GM19372 (cell line): ENCODE measurements at regions not wholly inside any gene's neighbourhood (a gene's known extent, or its start where the extent isn't known, plus 50 kb on each side); places are given as distances from the start of the nearest gene placed in this dataset.

ENCODE experiments used
- ATAC-seq: cut with Tn5 transposase; IDR thresholded peaks from one replicate; pipeline ENCODE4 v1.9.1; 2021; ENCODE audit warnings: mild to moderate bottlenecking, low read depth, moderate library complexity; ENCODE audit not compliant: unreplicated experiment

DNA sequence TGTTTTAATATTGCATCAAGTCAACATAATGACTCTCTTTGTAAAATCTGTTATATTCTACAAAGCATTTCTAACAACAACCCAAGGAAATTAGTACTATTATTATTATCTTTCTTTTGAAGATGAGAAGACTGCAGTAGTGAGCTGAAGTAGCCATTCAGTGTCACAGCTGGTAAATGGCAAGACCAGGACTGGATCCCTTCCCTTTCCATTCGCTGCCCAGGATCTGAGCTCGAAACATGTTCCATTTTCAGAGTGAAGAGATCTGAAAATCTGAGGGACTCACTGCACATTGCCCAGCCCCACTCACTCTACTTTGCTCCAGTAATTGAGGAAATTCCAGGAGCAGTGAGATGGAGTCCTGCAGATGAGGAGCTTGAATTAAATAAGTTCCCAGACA, 240.0 kb upstream of the BLID start:
- no peak for ATAC-seq

DNA sequence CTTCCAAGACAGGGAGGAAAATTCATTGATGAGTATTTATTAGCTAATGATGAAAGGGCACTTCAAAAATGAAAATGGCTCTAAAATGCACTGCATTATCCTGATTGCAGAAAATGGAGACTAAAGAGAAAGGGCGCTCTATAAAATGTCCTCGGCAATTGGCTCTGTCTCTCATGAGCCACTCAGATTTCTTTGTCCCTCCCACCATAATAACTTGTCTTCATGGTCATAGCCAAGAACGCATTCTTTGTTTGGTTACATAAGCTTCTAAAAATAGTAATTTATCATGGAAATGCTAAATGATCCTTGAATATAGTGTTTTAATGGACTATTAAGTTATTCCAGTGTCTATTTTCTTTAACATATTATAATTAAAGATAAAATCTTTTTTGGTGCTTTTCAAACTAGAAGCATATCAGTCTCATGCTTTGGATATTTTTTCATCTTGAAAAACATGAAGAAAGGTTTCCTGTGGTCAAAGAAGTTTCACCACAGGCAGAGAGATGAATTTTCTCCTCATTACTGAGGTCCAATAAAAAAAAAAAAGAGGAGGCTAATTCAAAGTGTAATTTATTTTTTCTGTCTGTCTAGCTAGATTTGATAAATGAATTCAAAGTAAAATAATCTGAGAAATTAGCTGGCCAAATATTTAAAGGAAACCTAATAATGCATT, 238.1 kb upstream of the BLID start:
- ATAC-seq, result no peak

DNA sequence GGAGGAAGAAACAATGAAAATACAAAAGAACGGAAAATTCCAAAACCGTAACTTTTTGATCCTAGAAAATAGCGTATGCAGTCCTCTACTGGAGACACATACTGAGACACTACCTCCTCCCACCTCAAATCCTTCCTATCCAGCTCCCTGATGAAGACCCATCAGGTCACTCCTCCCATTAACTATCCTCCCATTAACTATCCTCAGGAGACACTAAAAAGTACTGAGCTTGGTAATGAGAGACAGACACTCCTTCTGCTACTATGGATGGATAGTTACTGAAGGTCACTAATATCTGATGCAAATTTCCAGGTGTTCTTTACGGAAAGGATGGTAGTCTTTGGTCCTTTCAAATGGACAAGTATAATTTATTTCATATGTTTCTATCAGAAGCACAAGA, 237.5 kb upstream of the BLID start:
- no peak for ATAC-seq

DNA sequence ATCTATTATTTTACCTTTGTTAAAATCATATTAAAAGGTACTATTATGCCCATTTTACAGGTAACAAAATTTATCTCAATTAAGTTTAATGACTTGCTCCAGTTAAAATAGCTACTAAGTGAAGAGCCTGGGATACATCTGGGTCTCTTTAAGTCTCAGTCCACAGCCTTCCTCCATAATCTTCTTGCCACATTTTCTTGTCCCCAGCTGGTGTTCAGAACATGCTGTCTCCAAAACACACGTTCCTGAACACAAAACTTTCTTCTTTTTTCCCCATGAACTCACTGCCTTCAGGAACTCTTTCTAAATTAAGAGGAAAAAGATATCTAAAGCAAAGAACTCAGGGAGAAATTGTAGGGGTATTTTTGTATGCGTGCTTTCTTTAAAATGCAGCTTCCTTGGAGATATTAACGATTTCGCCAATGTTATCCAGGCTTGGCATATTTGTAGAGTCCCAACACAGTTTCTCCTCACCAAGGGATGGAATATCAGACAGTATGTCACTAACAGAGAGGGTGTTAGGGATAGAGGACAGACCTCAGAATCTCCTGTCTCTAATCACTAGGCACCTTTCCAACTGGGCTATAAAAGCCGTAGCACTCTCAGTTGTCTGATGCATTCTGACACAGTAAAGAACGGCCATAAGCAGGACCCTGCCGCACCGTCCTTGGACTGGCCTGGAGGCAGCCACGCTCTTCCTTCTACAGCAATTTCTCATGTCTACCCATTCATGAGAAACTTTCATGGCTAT, 232.8 kb upstream of the BLID start:
- no peak for ATAC-seq

DNA sequence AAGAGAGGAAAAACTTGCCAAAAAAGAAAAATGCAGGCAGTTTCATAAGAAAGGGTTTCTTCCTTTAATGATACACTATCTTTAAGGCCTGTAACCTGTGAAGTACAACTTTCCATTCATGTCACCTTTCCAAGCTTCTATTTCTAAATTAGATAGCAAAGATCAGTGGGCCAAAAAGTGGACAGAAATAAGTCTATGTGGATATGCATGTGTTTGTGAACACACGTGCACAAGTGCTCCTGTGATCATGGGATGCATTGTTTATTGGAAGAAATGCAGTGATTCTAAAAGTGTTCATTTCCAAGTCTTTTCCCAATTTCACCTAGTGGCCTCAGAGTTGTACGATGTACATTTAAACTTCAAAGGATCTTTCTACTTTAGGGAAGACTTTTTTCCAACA, 230.0 kb upstream of the BLID start:
- no peak for ATAC-seq

DNA sequence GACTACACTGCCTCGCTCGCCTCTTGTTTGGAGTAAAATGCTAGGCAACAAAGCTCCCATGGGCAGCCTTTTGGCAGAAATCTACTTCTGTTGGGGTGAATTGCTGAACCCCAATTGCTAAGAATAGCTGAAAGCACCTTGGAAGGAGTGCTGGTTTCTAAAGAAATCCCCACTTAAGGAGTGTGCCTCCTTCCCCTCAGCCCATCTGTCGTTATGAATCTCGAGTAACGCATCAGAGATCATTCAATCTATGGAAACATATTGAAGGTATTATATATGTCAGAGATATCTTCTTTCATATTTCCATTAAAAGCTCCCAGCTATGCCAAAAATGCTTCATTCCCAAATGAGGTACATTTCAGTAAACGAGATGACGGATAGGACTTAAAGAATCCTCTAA, 229.6 kb upstream of the BLID start:
- ATAC-seq, result no peak

DNA sequence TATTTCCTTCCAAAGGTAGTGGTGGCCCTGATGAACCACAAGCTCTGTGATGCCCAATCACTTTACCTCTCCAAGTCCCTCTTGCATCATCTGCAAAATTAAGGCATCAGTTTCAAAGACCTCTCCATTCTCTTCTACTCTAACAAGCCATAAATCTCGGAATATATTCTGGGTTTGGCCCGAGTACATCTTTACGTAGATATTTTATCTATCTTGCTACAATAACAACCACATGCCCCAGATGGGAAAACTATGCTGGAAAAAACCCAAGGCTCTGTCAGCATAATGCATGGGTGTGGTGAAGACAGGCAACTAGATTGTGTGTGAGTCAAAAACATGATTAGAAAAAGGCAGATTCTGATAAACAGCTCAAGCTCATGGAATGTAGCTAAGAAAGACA, 228.2 kb upstream of the BLID start:
- no peak for ATAC-seq

DNA sequence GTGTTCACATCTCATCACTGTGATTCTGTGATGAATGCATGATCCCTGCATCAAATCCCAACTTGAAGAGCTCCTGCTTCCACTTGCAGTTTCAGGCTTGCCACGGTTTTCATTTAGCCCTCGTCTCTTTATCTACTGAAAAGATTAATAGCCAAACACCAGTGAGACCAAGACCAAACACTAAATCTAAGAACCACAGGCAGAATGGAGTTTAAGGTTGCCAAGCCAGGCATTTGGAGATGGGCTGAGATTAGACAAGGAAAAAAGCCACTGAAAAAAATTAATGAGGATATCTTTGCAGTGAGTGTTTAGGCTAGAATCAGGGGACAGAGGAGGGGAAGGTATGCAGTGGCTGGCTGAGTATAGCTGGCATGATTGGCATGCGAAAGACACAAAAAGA, 227.2 kb upstream of the BLID start:
- no peak for ATAC-seq

DNA sequence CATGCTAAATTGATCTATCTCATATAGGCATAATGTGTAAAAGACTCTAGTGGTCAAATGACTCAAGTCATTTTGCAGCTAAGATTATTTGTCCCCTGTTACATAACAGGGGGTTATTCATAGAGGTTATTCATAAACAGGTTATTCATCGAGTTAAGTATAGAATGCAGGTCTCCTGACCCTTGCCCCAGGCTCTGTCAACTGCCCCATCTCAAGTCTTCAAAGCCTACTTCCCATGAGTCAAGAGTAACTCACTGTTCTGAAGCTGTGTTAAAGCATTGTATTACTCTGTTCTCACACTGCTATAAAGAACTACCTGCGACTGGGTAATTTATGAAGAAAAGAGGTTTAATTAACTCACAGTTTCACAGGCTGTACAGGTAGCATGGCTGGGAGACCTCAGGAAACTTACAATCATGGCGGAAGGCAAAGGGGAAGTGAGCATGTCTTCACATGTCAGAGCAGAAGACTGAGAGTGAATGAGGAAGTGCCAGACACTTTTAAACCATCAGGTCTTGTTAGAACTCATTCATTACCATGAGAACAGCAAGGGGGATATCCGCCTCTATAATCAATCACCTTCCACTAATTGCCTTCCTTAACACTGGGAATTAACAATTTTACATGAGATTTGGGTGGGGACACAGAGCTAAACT, 226.2 kb upstream of the BLID start:
- no peak for ATAC-seq

DNA sequence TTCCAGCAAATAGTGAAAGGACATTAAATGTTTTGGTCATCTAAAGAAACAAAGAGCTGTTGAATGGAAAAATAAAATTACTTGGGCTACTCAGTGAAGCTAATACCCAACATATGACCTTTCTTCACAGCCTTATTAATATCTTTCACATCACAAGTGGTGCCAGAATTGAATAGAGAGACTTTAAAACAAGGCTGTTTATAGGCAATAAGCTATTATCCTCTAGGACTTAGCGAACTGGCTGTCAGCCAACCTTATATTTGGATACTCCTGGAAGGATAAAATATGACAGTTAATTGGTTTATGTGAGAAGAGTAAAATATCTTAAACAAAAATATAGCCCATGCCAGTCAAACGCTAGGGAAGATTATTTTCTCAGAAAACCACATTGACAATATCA, 225.5 kb upstream of the BLID start:
- ATAC-seq, result no peak

DNA sequence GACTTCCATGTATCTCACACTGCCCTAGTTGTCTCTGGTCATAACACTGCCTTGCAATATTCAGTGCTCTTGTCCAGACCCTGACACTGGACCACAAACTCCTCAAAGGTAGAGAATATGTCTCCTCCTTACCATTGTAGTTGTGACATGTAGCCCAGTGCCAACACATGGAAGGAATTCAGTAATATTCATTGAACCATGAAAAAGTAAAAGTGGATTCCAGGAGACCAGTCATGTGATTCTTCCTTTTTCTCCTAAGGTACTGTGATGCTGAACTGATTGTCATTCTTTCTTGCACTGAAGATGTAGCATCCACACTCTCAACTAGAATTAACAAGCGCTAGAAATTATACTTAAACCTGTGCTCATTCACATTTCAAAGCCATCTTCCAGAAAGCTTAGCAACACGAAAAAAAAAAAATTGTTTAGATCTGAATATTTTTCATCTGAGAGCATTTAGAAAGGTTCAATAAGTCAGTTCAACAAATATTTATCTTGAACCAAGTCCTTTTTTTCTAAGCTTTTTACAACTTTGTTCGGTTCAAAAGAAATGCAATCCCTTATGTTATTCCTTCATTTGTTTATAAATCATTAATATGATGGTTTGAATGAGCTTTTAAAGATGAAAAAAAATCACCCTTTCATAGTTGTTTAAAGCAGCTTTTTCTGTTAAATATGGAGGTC, 224.7 kb upstream of the BLID start:
- ATAC-seq, result no peak

DNA sequence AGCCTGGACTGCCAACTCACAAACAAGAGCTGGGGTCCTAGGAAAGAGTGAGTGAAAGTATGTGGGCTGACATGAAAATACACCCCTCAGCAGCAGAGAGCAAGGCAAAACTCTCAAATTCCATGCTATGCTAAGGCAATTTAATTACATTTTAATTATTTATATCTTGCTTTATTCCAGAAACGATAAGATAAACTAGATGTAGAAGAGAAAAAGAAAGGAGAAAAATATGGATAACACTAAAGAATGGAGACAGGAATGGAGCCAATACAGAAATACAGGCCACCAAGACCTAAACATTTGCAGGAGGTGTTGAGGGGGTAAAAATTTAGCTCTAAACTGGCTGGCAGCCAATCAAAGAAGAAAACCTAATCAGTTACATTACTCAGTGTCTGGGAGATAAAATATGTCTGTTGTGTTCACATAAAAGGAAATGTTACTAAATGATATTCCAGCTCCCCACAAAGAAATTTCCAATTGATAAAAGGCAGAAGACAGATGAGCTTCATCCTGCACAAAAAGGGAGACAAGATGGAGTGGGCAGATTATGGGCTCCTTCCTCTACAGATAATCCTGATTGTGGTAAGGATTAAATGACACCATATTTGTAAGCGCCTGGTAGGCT, 223.5 kb upstream of the BLID start:
- no peak for ATAC-seq

DNA sequence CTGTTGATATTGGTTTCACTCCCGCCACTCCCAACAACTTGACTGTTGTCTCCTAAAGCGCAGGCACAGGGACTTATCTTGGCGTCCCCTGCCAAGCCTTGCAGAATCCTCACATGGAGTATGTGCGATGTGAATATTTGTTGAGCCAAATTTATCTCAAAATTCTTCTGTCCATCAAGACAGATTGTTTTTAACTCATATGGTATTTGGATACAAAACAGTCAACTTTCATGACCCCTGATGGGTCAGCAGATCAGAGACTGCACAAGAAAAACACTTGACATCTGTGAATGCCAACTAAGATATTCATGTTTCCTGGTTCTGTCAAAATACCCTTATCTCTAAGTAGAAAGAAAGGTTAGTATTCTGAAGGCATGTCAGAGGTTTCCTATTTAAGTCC, 221.7 kb upstream of the BLID start:
- no peak for ATAC-seq

DNA sequence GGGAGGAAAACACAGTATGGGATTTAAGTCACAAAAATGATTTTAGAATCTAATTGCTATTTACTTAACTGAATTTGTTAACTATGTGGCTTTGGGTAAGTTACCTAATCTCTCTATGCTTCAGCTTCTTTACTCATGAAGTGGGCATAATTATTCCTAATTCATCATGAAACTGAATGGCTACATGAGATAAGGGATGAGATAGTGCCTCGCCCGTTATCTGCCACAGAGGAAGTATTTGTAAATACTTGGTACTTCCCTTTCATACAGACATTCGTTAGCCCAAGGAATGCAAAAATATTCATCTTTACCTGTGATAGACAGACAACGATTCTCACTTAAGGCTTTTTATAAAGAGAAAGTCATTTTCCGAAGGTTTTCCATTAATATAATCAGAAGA, 221.2 kb upstream of the BLID start:
- ATAC-seq, result no peak

DNA sequence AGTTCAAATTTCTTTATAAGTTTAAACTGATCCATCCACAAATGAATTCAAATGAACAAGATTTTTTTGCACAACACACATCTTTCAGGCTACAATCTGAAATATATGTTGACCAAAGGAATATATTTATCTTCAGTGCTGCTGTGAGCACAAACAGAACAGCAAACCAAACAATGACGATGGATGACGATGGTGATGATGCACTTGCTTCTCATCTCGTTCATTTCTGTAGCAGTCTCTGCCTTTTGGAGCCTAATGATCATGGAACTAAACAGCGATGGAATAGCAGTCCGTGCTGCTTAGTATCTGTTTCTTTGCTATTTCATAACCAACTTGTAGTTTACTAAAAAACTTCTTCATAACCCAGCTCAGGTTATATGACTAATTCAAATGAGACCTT, 220.7 kb upstream of the BLID start:
- no peak for ATAC-seq

DNA sequence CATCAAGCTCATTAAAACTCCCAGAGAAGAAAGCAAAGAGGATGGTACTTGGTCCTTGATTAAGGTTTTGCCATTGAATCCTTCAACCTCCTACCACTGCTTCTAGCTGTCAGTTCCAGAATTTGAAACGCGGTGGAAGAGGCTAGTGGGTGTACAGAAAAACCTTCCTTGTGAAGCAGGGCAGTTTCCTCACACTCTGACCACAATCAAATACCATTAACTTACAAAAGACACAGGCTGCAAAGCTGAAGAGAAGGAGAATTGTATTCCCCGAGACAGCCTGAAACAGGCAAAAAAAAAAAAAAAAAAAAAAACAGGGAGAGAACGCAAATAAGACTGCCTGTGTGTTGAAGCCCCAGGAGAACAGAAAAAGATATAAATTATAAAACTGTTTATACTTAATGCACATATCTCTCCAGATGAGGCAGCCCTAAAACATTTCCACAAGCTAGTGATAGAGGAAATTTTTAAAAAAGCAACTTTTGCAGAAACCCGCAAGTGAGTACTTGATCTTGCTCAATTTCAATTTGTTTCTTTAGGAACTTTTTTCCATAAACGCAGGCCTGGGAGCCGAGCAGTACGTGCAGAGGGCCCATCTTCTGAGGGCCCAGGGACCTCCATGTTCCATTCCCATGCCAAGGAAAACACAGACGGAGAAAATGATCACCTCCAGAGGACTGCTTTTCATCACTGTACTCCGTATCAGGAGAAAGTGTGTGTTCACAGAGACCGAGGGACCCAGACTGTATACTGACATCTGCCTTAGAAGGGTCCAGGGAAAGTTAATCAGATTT, 218.7 kb upstream of the BLID start:
- ATAC-seq, result no peak

DNA sequence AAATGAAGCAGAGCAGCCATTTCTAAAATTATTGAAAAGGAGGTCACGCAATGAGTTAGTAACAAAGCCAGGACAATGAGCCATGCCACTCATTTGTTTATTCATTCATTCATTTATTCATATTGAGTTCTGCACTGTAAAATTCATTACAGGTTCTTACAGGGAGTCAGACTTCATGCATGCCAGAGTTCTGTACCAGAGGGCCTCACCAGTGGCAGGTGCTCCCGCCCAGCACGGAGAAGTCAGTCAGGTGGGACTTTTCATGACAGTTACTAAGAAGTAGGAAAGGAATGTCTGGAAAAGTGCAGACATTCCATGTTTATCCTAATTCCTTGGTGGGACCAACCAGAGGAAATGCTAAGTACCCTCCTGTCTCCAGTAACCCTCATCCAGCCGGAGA, 217.5 kb upstream of the BLID start:
- ATAC-seq, result no peak

DNA sequence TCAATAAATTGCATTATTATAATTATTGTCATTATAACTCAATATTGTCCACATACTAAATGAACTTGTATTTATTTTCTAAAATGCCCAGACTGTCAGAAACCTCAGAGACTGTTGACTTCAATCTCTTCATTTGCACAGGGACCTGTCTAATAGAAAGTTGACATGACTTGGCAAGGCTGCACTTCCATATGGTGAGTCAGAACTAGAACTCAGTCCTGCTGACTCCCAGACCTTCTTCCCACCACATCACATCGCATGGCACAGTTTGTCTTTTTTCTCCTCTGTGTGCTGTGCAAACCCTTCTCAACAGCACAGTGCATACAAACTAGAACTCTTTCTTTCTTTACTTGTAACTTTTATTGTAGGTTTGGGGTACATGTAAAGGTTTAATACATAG, 215.1 kb upstream of the BLID start:
- no peak for ATAC-seq

DNA sequence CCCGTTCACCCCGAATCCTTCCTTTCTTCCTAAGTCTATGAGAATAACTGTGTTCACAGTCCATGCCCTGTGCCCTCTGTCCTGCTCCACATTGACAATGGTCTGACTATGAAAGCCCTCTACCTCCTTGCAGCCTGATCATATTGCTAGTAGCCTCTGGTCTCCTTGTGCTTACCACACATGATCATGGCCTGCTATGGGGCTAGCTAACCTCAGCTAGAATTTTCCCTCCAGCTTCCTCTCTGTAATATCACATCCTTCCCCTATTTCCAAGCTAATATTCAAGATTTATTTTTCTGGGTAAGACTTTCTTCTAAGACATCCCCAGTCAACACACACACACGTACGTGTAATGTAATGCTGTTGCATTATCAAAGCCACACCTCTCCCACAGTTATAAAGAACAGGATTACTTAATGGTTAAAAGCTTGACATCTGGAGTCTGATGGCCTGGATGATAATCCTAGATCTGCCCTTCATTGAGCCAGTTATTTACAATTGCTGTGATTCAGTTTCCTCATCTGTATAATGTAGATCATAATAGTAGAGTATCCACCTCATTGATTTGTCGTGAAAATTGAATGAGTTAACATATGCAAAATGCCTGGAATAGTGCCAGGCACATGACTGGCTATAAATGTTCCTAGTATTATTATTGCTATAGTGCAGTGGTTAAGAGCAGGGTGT, 214.4 kb upstream of the BLID start:
- ATAC-seq, result no peak

DNA sequence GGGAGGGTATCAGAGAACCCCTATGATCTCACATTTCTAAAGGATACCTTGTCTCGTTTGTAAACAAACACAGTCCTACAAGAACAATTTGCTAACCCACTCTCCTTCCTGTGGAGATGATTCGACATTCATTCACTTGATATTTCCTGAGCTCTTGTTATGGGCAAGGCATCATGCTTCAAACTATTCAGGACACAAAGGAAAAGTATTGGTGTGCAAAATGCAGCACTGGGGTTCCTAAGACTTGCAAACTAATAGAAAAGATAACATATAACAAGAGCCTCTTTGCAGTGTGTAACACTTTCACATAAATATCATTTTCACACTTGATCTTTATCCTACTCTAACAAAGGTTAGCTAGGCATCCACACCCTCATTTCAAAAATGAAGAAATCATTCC, 211.5 kb upstream of the BLID start:
- ATAC-seq, result no peak
